Amygdala (tissue), 56 donors: ENCODE measurements at regions not wholly inside any gene's neighbourhood (a gene's known extent, or its start where the extent isn't known, plus 50 kb on each side); places are given as distances from the start of the nearest gene placed in this dataset.

ENCODE experiments used
- DNase-seq, 56 donors: peaks; one replicate each; lab custom pipeline; 2025; lab: John Stamatoyannopoulos, UW

- no peak for DNase-seq
Measured at GRCh38 chr14:73800970-73801515, 50.6 kb upstream of the PTGR2 start.

- DNase-seq = no peak
Measured at GRCh38 chr14:73797543-73798265, 53.9 kb upstream of the PTGR2 start.

GRCh38 chr14:73796893-73797542 is 54.6 kb upstream of the PTGR2 start:
- DNase-seq = no peak

- no peak for DNase-seq
Measured at GRCh38 chr14:73796415-73796814, 55.2 kb upstream of the PTGR2 start.

GRCh38 chr14:73795974-73796373 is 55.7 kb upstream of the PTGR2 start:
- DNase-seq = no peak

GRCh38 chr14:73795466-73795865 is 56.2 kb upstream of the PTGR2 start:
- no peak for DNase-seq

GRCh38 chr14:73794146-73794545 is 57.5 kb upstream of the PTGR2 start:
- DNase-seq = no peak

GRCh38 chr14:73792481-73792880 is 59.1 kb upstream of the PTGR2 start:
- DNase-seq = no peak

- peak in 52 of 56 donors; percentile 19 to 89 (median 66) for DNase-seq
Measured at GRCh38 chr14:73789989-73790581, 61.5 kb upstream of the PTGR2 start.

GRCh38 chr14:73788701-73789551 is 62.7 kb upstream of the PTGR2 start:
- peak in 4 of 56 donors; percentile 7 to 32 (median 13) for DNase-seq

- no peak for DNase-seq
Measured at GRCh38 chr14:73788317-73788598, 63.4 kb upstream of the PTGR2 start.

- peak in 1 of 56 donors; percentile 28 for DNase-seq
Measured at GRCh38 chr14:73787486-73788316, 63.9 kb upstream of the PTGR2 start.

GRCh38 chr14:73786636-73787485 is 64.8 kb upstream of the PTGR2 start:
- DNase-seq = peak in 43 of 56 donors; percentile 14 to 85 (median 49)

- DNase-seq = peak in 44 of 56 donors; percentile 8 to 70 (median 39)
Measured at GRCh38 chr14:73785834-73786635, 65.6 kb upstream of the PTGR2 start.

- peak in 4 of 56 donors; percentile 8 to 25 (median 13) for DNase-seq
Measured at GRCh38 chr14:73785336-73785833, 66.2 kb upstream of the PTGR2 start.

GRCh38 chr14:73784988-73785313 is 66.7 kb upstream of the PTGR2 start:
- DNase-seq = no peak

GRCh38 chr14:73784181-73784987 is 67.2 kb upstream of the PTGR2 start:
- peak in 1 of 56 donors; percentile 30 for DNase-seq
